Gastrocnemius medialis (tissue), 4 donors: ENCODE measurements at regions not wholly inside any gene's neighbourhood (a gene's known extent, or its start where the extent isn't known, plus 50 kb on each side); places are given as distances from the start of the nearest gene placed in this dataset.

Experiments used
- ATAC-seq, 2 donors: fragments of 150-250 bp; one replicate each; pipeline ENCODE4 v1.9.1; 2016
- DNase-seq, 2 donors: peaks; one replicate each; pipeline ENCODE4 v3.0.0-alpha.2; 2019
- H3K27ac ChIP-seq, 4 donors: fragments of 200-600 bp; sonication (generic); 1 replicate in 1 of 4; 2 replicates in 3 of 4; pipeline ENCODE4 v1.5.1; 2016 to 2018; ENCODE audit warnings: mild to moderate bottlenecking in 2 of 4, moderate library complexity in 1 of 4
- H3K27me3 ChIP-seq, 3 donors: fragments of 200-600 bp; sonication (generic) in 2 of 3; 1 replicate in 1 of 3; 2 replicates in 2 of 3; pipeline versions ENCODE4 v1.5.1 to v1.6.0; 2016 to 2019; ENCODE audit warnings: mild to moderate bottlenecking in 1 of 3, moderate library complexity in 1 of 3
- H3K36me3 ChIP-seq, 2 donors: fragments of 200-600 bp; sonication (generic) in 1 of 2; one replicate each; pipeline ENCODE4 v1.5.1; 2017 to 2018
- H3K4me1 ChIP-seq, 2 donors: fragments of 200-600 bp; sonication (generic) in 1 of 2; one replicate each; pipeline ENCODE4 v1.5.1; 2016 to 2017; ENCODE audit warnings: mild to moderate bottlenecking in 2 of 2
- H3K4me3 ChIP-seq, 4 donors: fragments of 200-600 bp; sonication (generic) in 3 of 4; 1 replicate in 1 of 4; 2 replicates in 3 of 4; pipeline ENCODE4 v1.5.1; 2016 to 2019; ENCODE audit warnings: mild to moderate bottlenecking in 2 of 4
- H3K9me3 ChIP-seq, 3 donors: fragments of 200-600 bp; sonication (generic) in 2 of 3; 1 replicate in 1 of 3; 2 replicates in 2 of 3; pipeline ENCODE4 v1.5.1; 2016 to 2019
- POLR2A ChIP-seq, 2 donors: fragments of 450-650 bp; IDR thresholded peaks; one replicate each; pipeline ENCODE4 v1.6.1; 2017; ENCODE audit warnings: antibody characterized with exemption in 2 of 2, mild to moderate bottlenecking in 2 of 2, moderate library complexity in 2 of 2
- in situ Hi-C, 4 donors: fragments of 200-750 bp; cut with MboI; loops; one replicate each; pipeline versions ENCODE4 v1.15.0 to v1.8.0; 2017; ENCODE audit warnings: low sequenced_read_pairs in 4 of 4
- intact Hi-C: fragments of 100-400 bp; cut with DNase I; formaldehyde crosslinking; loops from one replicate; pipeline ENCODE4 v1.15.1; 2023; ENCODE audit warnings: low total_unique reads
- TF ChIP-seq, protein P1 (sequence below), 5 experiments: fragments of 450-650 bp in 3 of 5; fragments of 200-600 bp in 2 of 5; sonication (generic) in 2 of 5; IDR thresholded peaks in 4 of 5; conservative IDR thresholded peaks in 1 of 5; 1 replicate in 4 of 5; 2 replicates in 1 of 5; pipeline ENCODE4 v1.5.1; 2016 to 2019; ENCODE audit warnings: antibody characterized with exemption in 5 of 5, mild to moderate bottlenecking in 3 of 5, moderate library complexity in 3 of 5

DNA sequence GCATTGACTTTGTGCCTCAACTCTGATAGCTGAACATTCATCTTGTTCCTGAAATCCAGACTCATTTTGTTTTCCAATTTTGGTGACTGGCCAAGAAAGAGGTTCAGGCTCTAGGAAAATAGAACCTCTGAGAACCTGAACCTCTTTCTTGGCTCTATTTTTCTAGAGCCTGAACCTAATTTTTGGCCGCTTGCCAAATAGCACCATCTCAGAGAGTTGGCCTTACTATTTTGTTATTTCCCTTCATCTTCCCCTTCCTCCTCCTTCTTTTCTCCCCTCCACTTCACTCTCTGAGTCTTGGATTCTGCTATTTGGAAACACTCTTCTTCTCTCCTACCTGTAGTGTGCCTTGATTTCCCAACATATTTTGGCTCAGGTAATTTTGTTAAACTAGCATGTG, 114.4 kb upstream of the CNTN1 start:
- no peaks in the 10 kb centered on the region for H3K27me3 ChIP-seq
- ATAC-seq (no peak), DNase-seq (no peak)
- TF ChIP-seq, protein P1, sequence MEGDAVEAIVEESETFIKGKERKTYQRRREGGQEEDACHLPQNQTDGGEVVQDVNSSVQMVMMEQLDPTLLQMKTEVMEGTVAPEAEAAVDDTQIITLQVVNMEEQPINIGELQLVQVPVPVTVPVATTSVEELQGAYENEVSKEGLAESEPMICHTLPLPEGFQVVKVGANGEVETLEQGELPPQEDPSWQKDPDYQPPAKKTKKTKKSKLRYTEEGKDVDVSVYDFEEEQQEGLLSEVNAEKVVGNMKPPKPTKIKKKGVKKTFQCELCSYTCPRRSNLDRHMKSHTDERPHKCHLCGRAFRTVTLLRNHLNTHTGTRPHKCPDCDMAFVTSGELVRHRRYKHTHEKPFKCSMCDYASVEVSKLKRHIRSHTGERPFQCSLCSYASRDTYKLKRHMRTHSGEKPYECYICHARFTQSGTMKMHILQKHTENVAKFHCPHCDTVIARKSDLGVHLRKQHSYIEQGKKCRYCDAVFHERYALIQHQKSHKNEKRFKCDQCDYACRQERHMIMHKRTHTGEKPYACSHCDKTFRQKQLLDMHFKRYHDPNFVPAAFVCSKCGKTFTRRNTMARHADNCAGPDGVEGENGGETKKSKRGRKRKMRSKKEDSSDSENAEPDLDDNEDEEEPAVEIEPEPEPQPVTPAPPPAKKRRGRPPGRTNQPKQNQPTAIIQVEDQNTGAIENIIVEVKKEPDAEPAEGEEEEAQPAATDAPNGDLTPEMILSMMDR (IDR thresholded peaks at IDR 0.05 in 4 of 5, conservative IDR thresholded peaks at IDR 0.05 in 1 of 5), result no peak
- no peak for TF ChIP-seq POLR2A (IDR thresholded peaks at IDR 0.05)
- H3K4me1 ChIP-seq, result no peaks in the 10 kb centered on the region
- intact Hi-C loops, result no loop called here
- no peak overlapping the region for H3K4me3 ChIP-seq
- no peaks in the 10 kb centered on the region for H3K9me3 ChIP-seq
- in situ Hi-C loops, result no loop called here
- no peak overlapping the region for H3K27ac ChIP-seq
- H3K36me3 ChIP-seq, result no peaks in the 10 kb centered on the region

- Histone ChIP-seq H3K4me3 (no peak overlapping the region), H3K27ac (no peak overlapping the region), H3K36me3 (no peaks in the 10 kb centered on the region), H3K4me1 (no peaks in the 10 kb centered on the region), H3K27me3 (no peaks in the 10 kb centered on the region), H3K9me3 (no peaks in the 10 kb centered on the region)
- intact Hi-C loops, result no loop called here
- TF ChIP-seq, protein P1 (IDR thresholded peaks at IDR 0.05 in 4 of 5, conservative IDR thresholded peaks at IDR 0.05 in 1 of 5), result no peak
- TF ChIP-seq POLR2A (IDR thresholded peaks at IDR 0.05), result no peak
- ATAC-seq, result no peak
- DNase-seq, result no peak
- in situ Hi-C loops, result no loop called here
These were observed 112.6 kb upstream of the CNTN1 start for GRCh38 chr12:40579687-40580086.

- H3K9me3 ChIP-seq, result no peaks in the 10 kb centered on the region
- no peak for TF ChIP-seq POLR2A (IDR thresholded peaks at IDR 0.05)
- TF ChIP-seq, protein P1 (IDR thresholded peaks at IDR 0.05 in 4 of 5, conservative IDR thresholded peaks at IDR 0.05 in 1 of 5), result no peak
- ATAC-seq (no peak), DNase-seq (no peak)
- in situ Hi-C loops, result no loop called here
- H3K36me3 ChIP-seq, result no peaks in the 10 kb centered on the region
- no peak overlapping the region for H3K4me3 ChIP-seq
- intact Hi-C loops, result no loop called here
- H3K4me1 ChIP-seq, result no peaks in the 10 kb centered on the region
- no peaks in the 10 kb centered on the region for H3K27me3 ChIP-seq
- H3K27ac ChIP-seq, result no peak overlapping the region
These were observed 111.9 kb upstream of the CNTN1 start for GRCh38 chr12:40580346-40580745.

GRCh38 chr12:40581889-40582288, 110.3 kb upstream of the CNTN1 start:
- H3K27ac ChIP-seq, result no peak overlapping the region
- in situ Hi-C loops (no loop called here), intact Hi-C loops (no loop called here)
- no peak overlapping the region for H3K4me3 ChIP-seq
- no peaks in the 10 kb centered on the region for H3K9me3 ChIP-seq
- DNase-seq, result no peak
- H3K4me1 ChIP-seq, result no peaks in the 10 kb centered on the region
- no peaks in the 10 kb centered on the region for H3K36me3 ChIP-seq
- no peaks in the 10 kb centered on the region for H3K27me3 ChIP-seq
- no peak for TF ChIP-seq POLR2A (IDR thresholded peaks at IDR 0.05)
- TF ChIP-seq, protein P1 (IDR thresholded peaks at IDR 0.05 in 4 of 5, conservative IDR thresholded peaks at IDR 0.05 in 1 of 5), result no peak
- no peak for ATAC-seq

- in situ Hi-C loops (no loop called here), intact Hi-C loops (no loop called here)
- no peaks in the 10 kb centered on the region for H3K36me3 ChIP-seq
- H3K4me1 ChIP-seq, result no peaks in the 10 kb centered on the region
- TF ChIP-seq, protein P1 (IDR thresholded peaks at IDR 0.05 in 4 of 5, conservative IDR thresholded peaks at IDR 0.05 in 1 of 5), result no peak
- TF ChIP-seq POLR2A (IDR thresholded peaks at IDR 0.05), result no peak
- no peak for ATAC-seq
- H3K4me3 ChIP-seq, result no peak overlapping the region
- H3K27me3 ChIP-seq, result no peaks in the 10 kb centered on the region
- no peak overlapping the region for H3K27ac ChIP-seq
- no peaks in the 10 kb centered on the region for H3K9me3 ChIP-seq
- no peak for DNase-seq
These were observed 108.5 kb upstream of the CNTN1 start for GRCh38 chr12:40583743-40584142.
